ENCODE measurements at regions not wholly inside any gene's neighbourhood (a gene's known extent, or its start where the extent isn't known, plus 50 kb on each side); places are given as distances from the start of the nearest gene placed in this dataset.

DNA sequence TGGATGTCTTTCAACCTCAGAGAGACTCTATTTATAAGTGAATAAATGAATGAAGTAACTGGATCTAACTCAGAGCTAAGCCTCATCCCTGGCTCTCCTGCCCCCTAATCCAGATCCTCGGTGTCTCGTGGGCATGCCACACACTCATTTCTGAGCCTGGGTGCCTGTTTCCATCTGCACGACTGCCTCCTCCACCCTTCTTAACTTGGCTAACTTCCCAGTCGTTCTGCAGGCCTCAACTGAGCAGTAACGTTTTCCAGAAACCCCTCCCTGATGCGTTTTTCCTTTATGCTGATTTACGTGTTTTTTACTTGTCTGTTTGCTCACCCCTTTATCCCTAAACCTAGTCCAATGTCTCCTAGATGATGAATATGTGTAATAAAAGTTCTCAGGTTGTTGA, 186.9 kb upstream of the HS3ST1 start (continued):
- TF ChIP-seq, protein P1, sequence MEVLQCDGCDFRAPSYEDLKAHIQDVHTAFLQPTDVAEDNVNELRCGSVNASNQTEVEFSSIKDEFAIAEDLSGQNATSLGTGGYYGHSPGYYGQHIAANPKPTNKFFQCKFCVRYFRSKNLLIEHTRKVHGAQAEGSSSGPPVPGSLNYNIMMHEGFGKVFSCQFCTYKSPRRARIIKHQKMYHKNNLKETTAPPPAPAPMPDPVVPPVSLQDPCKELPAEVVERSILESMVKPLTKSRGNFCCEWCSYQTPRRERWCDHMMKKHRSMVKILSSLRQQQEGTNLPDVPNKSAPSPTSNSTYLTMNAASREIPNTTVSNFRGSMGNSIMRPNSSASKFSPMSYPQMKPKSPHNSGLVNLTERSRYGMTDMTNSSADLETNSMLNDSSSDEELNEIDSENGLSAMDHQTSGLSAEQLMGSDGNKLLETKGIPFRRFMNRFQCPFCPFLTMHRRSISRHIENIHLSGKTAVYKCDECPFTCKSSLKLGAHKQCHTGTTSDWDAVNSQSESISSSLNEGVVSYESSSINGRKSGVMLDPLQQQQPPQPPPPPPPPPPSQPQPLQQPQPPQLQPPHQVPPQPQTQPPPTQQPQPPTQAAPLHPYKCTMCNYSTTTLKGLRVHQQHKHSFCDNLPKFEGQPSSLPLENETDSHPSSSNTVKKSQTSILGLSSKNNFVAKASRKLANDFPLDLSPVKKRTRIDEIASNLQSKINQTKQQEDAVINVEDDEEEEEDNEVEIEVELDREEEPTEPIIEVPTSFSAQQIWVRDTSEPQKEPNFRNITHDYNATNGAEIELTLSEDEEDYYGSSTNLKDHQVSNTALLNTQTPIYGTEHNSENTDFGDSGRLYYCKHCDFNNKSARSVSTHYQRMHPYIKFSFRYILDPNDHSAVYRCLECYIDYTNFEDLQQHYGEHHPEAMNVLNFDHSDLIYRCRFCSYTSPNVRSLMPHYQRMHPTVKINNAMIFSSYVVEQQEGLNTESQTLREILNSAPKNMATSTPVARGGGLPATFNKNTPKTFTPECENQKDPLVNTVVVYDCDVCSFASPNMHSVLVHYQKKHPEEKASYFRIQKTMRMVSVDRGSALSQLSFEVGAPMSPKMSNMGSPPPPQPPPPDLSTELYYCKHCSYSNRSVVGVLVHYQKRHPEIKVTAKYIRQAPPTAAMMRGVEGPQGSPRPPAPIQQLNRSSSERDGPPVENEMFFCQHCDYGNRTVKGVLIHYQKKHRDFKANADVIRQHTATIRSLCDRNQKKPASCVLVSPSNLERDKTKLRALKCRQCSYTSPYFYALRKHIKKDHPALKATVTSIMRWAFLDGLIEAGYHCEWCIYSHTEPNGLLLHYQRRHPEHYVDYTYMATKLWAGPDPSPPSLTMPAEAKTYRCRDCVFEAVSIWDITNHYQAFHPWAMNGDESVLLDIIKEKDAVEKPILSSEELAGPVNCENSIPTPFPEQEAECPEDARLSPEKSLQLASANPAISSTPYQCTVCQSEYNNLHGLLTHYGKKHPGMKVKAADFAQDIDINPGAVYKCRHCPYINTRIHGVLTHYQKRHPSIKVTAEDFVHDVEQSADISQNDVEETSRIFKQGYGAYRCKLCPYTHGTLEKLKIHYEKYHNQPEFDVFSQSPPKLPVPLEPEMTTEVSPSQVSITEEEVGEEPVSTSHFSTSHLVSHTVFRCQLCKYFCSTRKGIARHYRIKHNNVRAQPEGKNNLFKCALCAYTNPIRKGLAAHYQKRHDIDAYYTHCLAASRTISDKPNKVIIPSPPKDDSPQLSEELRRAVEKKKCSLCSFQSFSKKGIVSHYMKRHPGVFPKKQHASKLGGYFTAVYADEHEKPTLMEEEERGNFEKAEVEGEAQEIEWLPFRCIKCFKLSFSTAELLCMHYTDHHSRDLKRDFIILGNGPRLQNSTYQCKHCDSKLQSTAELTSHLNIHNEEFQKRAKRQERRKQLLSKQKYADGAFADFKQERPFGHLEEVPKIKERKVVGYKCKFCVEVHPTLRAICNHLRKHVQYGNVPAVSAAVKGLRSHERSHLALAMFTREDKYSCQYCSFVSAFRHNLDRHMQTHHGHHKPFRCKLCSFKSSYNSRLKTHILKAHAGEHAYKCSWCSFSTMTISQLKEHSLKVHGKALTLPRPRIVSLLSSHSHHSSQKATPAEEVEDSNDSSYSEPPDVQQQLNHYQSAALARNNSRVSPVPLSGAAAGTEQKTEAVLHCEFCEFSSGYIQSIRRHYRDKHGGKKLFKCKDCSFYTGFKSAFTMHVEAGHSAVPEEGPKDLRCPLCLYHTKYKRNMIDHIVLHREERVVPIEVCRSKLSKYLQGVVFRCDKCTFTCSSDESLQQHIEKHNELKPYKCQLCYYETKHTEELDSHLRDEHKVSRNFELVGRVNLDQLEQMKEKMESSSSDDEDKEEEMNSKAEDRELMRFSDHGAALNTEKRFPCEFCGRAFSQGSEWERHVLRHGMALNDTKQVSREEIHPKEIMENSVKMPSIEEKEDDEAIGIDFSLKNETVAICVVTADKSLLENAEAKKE (CRISPR knock-in tag; IDR thresholded peaks at IDR 0.05) = no peak
- TF ChIP-seq ZNF331 (CRISPR knock-in tag; IDR thresholded peaks at IDR 0.05; ENCODE audit: low read depth) (no peak), EZH2phosphoT487 (IDR thresholded peaks at IDR 0.05; ENCODE audit: unreplicated experiment) (no peak), NANOG (IDR thresholded peaks at IDR 0.05; ENCODE audit: borderline replicate concordance) (no peak)
- TF ChIP-seq, protein P2, sequence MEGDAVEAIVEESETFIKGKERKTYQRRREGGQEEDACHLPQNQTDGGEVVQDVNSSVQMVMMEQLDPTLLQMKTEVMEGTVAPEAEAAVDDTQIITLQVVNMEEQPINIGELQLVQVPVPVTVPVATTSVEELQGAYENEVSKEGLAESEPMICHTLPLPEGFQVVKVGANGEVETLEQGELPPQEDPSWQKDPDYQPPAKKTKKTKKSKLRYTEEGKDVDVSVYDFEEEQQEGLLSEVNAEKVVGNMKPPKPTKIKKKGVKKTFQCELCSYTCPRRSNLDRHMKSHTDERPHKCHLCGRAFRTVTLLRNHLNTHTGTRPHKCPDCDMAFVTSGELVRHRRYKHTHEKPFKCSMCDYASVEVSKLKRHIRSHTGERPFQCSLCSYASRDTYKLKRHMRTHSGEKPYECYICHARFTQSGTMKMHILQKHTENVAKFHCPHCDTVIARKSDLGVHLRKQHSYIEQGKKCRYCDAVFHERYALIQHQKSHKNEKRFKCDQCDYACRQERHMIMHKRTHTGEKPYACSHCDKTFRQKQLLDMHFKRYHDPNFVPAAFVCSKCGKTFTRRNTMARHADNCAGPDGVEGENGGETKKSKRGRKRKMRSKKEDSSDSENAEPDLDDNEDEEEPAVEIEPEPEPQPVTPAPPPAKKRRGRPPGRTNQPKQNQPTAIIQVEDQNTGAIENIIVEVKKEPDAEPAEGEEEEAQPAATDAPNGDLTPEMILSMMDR (conservative IDR thresholded peaks at IDR 0.05; ENCODE audit: low read depth in 2 of 2) = no peak

DNA sequence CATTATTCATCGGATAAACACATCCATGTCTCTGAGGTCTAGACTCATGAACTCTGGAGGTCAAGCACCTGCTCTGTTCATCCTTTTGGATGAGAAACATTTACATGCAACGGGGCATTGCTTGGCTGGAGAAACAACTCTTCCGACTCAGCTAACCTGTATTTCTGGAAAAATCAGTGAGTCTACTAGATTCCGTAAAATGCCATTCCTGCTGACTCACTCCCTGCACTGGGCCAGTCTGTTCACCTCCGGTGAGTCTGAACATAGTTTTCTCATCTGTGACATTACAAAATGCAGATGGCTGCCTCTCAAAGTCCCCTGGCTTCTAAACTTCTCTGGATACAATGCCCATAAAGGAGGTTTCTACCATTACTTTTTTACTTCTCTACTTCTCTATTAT, 185.7 kb upstream of the HS3ST1 start:
- no peak overlapping the region for H3K27ac ChIP-seq (ENCODE audit: low read depth)
- ATAC-seq (no peak), DNase-seq (ENCODE audit: low spot score) (no peak)
- no peaks in the 10 kb centered on the region for H3K9me3 Mint-ChIP-seq
- H4K20me1 ChIP-seq (replicated peaks; ENCODE audit: insufficient read depth) = no peaks in the 10 kb centered on the region
- H3K27ac Mint-ChIP-seq = peak overlapping the region; percentile 54
- no peaks in the 10 kb centered on the region for H3K4me1 ChIP-seq (ENCODE audit: insufficient read depth)
- no peaks in the 10 kb centered on the region for H3K36me3 ChIP-seq (ENCODE audit: insufficient read depth)
- H2AFZ ChIP-seq = 0 out of 2 replicates have a peak overlapping the region, but pooled peaks have one; percentile 23
- no peaks in the 10 kb centered on the region for H3K36me3 Mint-ChIP-seq (ENCODE audit: low read depth)
- 0 out of 2 replicates have a peak, but pooled peaks cover 3% of the 10 kb centered on the region for H3K9me2 ChIP-seq (ENCODE audit: insufficient read depth)
- no peaks in the 10 kb centered on the region for H3K4me1 Mint-ChIP-seq
- no peak overlapping the region for H3K4me2 ChIP-seq
- H3K27me3 Mint-ChIP-seq (ENCODE audit: insufficient read depth, low read depth, poor library complexity) = no peaks in the 10 kb centered on the region
- H3K27me3 ChIP-seq (ENCODE audit: insufficient read depth) = no peaks in the 10 kb centered on the region
- no peak overlapping the region for H3K4me3 ChIP-seq
- no peaks in the 10 kb centered on the region for H3K79me2 ChIP-seq (replicated peaks; ENCODE audit: insufficient read depth)
- H3F3A ChIP-seq (replicated peaks; ENCODE audit: low read depth) = no peaks in the 10 kb centered on the region
- no peak overlapping the region for H3K4me3 Mint-ChIP-seq
- TF ChIP-seq POLR2AphosphoS5 (IDR thresholded peaks at IDR 0.05; ENCODE audit: low read depth) = no peak
- TF ChIP-seq JUNB (IDR thresholded peaks at IDR 0.05; ENCODE audit: unreplicated experiment) = no peak
- TF ChIP-seq, protein P3, sequence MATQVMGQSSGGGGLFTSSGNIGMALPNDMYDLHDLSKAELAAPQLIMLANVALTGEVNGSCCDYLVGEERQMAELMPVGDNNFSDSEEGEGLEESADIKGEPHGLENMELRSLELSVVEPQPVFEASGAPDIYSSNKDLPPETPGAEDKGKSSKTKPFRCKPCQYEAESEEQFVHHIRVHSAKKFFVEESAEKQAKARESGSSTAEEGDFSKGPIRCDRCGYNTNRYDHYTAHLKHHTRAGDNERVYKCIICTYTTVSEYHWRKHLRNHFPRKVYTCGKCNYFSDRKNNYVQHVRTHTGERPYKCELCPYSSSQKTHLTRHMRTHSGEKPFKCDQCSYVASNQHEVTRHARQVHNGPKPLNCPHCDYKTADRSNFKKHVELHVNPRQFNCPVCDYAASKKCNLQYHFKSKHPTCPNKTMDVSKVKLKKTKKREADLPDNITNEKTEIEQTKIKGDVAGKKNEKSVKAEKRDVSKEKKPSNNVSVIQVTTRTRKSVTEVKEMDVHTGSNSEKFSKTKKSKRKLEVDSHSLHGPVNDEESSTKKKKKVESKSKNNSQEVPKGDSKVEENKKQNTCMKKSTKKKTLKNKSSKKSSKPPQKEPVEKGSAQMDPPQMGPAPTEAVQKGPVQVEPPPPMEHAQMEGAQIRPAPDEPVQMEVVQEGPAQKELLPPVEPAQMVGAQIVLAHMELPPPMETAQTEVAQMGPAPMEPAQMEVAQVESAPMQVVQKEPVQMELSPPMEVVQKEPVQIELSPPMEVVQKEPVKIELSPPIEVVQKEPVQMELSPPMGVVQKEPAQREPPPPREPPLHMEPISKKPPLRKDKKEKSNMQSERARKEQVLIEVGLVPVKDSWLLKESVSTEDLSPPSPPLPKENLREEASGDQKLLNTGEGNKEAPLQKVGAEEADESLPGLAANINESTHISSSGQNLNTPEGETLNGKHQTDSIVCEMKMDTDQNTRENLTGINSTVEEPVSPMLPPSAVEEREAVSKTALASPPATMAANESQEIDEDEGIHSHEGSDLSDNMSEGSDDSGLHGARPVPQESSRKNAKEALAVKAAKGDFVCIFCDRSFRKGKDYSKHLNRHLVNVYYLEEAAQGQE (IDR thresholded peaks at IDR 0.05; ENCODE audit: unreplicated experiment) = no peak
- TF ChIP-seq, protein P2 (conservative IDR thresholded peaks at IDR 0.05; ENCODE audit: low read depth in 2 of 2) = no peak
- TF ChIP-seq NANOG (IDR thresholded peaks at IDR 0.05; ENCODE audit: borderline replicate concordance) = no peak
- TF ChIP-seq EZH2phosphoT487 (IDR thresholded peaks at IDR 0.05; ENCODE audit: unreplicated experiment) = no peak
- TF ChIP-seq CREB1 (CRISPR knock-in tag; IDR thresholded peaks at IDR 0.05; ENCODE audit: low read depth) = no peak
